ENCODE measurements at regions not wholly inside any gene's neighbourhood (a gene's known extent, or its start where the extent isn't known, plus 50 kb on each side); places are given as distances from the start of the nearest gene placed in this dataset.
A peak's percentile ranks its signal among the peaks of the same experiment; 100 is the strongest.

GRCh38 chr11:11735586-11735985 is 106.2 kb upstream of the USP47 start:
- no peak overlapping the region for H3K4me3 ChIP-seq (ENCODE audit: low read depth, low read length)
- TF ChIP-seq CTCF (IDR thresholded peaks at IDR 0.05; ENCODE audit: insufficient read depth, low read length), result no peak
- no peak for DNase-seq (ENCODE audit: low read depth)

- no peak for TF ChIP-seq CTCF (IDR thresholded peaks at IDR 0.05; ENCODE audit: insufficient read depth, low read length)
- H3K4me3 ChIP-seq (ENCODE audit: low read depth, low read length), result no peak overlapping the region
- DNase-seq (ENCODE audit: low read depth), result no peak
Measured at GRCh38 chr11:11733246-11733747, 108.5 kb upstream of the USP47 start.

- no peak overlapping the region for H3K4me3 ChIP-seq (ENCODE audit: low read depth, low read length)
- TF ChIP-seq CTCF (IDR thresholded peaks at IDR 0.05; ENCODE audit: insufficient read depth, low read length), result no peak
- no peak for DNase-seq (ENCODE audit: low read depth)
Measured at GRCh38 chr11:11732116-11732515, 109.7 kb upstream of the USP47 start.

- H3K4me3 ChIP-seq (ENCODE audit: low read depth, low read length), result no peak overlapping the region
- peak; percentile 16 for DNase-seq (ENCODE audit: low read depth)
- no peak for TF ChIP-seq CTCF (IDR thresholded peaks at IDR 0.05; ENCODE audit: insufficient read depth, low read length)
Measured at GRCh38 chr11:11731311-11732083, 109.7 kb upstream of the GALNT18 start.

GRCh38 chr11:11728386-11728785 is 106.6 kb upstream of the GALNT18 start:
- TF ChIP-seq CTCF (IDR thresholded peaks at IDR 0.05; ENCODE audit: insufficient read depth, low read length), result no peak
- DNase-seq (ENCODE audit: low read depth), result no peak
- no peak overlapping the region for H3K4me3 ChIP-seq (ENCODE audit: low read depth, low read length)

GRCh38 chr11:11725438-11725837 is 103.6 kb upstream of the GALNT18 start:
- DNase-seq (ENCODE audit: low read depth), result no peak
- TF ChIP-seq CTCF (IDR thresholded peaks at IDR 0.05; ENCODE audit: insufficient read depth, low read length), result no peak
- no peak overlapping the region for H3K4me3 ChIP-seq (ENCODE audit: low read depth, low read length)
